ENCODE measurements at regions not wholly inside any gene's neighbourhood (a gene's known extent, or its start where the extent isn't known, plus 50 kb on each side); places are given as distances from the start of the nearest gene placed in this dataset.
A peak's percentile ranks its signal among the peaks of the same experiment; 100 is the strongest.

DNA sequence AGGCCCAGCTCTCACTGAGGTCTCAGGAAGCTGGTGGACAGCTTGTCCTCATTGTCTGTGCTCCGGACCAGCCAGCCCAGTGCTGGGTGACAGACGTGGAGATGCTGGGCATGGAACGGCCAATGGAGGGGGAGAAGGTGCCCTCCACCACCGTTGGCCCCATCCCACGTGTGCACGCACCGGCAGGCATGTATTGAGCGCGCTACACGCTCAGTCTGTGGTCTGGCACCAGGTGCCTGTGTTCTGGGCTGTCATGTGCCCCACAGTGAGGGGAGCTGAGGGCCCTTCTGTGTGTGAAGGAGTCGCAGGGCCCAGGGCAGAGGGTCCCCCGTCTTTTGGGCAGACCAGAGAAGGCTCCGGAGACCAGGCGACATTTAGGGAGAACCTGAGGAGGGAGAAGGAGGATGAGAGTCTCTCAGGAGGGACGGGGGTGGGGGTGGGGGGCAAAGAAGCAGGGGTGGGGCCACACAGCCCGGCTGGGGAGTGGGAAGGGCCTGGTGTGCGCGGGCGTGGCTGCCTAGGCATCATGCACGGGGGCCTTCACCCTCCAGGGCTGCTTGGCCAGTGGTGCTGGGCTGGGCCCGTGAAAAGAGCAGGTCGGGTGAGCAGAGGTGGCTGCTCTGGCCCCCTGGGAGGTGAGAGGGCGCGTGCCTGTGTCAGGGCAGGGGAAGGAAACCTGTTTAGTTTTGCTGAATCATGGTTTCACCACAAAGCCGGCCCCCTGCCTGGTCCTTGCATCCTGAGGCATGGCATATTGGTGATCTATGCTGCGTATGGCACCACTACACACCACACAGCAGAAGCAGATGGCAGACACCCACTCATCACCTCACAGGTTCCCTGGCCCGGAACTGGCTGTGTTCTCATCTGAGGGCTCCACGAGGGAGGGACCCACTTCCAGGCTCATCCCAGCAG is 86.7 kb upstream of the TTC34 start:
- 55 to 71% methylated on average over 16 to 25 of the region's 28 CpGs for WGBS, 2 donors
- H3K36me3 ChIP-seq: no peaks in the 10 kb centered on the region
- H3K4me1 ChIP-seq: no peaks in the 10 kb centered on the region
- H3K9me3 ChIP-seq: no peaks in the 10 kb centered on the region
- TF ChIP-seq EP300 (IDR thresholded peaks at IDR 0.05) (no peak), POLR2A (IDR thresholded peaks at IDR 0.05) (no peak), POLR2AphosphoS5 (IDR thresholded peaks at IDR 0.05) (no peak)
- TF ChIP-seq, protein P1, sequence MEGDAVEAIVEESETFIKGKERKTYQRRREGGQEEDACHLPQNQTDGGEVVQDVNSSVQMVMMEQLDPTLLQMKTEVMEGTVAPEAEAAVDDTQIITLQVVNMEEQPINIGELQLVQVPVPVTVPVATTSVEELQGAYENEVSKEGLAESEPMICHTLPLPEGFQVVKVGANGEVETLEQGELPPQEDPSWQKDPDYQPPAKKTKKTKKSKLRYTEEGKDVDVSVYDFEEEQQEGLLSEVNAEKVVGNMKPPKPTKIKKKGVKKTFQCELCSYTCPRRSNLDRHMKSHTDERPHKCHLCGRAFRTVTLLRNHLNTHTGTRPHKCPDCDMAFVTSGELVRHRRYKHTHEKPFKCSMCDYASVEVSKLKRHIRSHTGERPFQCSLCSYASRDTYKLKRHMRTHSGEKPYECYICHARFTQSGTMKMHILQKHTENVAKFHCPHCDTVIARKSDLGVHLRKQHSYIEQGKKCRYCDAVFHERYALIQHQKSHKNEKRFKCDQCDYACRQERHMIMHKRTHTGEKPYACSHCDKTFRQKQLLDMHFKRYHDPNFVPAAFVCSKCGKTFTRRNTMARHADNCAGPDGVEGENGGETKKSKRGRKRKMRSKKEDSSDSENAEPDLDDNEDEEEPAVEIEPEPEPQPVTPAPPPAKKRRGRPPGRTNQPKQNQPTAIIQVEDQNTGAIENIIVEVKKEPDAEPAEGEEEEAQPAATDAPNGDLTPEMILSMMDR (IDR thresholded peaks at IDR 0.05): no peak
- DNase-seq (peak in 1 of 2 donors; percentile 65), ATAC-seq (ENCODE audit: low FRiP score in 2 of 2) (no peak)
- no peak overlapping the region for H3K27ac ChIP-seq
- H3K27me3 ChIP-seq: no peaks in the 10 kb centered on the region
- H3K4me3 ChIP-seq: no peak overlapping the region

DNA sequence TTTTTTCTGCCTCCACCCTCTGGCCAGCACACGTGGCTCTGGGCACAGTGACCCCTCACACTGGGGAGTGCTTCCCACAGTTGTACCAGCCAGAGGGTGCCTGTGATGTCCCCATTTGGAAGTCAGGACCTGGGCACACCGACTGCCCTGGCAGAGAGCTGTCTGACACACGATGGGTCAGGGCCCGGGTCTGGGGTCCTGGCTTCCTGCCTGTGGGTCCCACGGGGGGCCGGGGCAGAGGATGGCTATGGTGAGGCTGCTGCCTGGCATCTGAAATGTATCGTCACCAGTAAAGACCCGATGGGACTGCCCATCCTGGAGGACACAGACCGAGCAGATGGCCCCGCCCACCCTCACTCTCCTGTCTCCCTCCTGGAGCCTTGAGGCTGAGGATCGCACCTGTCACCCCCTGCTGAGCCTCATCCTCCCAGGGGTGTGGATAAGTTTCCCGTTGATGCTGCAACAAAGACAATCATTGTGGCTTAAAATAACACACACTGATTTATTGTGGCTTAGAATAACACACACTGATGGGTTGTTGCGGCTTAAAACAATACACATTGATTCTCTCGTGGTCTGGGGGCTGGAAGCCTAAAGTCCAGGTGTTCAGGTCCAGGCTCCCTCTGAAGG is 88.8 kb upstream of the TTC34 start:
- DNase-seq (peak in 1 of 2 donors; percentile 53), ATAC-seq (ENCODE audit: low FRiP score in 2 of 2) (no peak)
- Histone ChIP-seq H3K36me3 (no peaks in the 10 kb centered on the region), H3K27me3 (no peaks in the 10 kb centered on the region), H3K9me3 (no peaks in the 10 kb centered on the region), H3K4me1 (no peaks in the 10 kb centered on the region), H3K27ac (no peak overlapping the region), H3K4me3 (no peak overlapping the region)
- TF ChIP-seq, protein P1 (IDR thresholded peaks at IDR 0.05): no peak
- TF ChIP-seq EP300 (IDR thresholded peaks at IDR 0.05) (no peak), POLR2A (IDR thresholded peaks at IDR 0.05) (no peak), POLR2AphosphoS5 (IDR thresholded peaks at IDR 0.05) (no peak)
- 49 to 75% methylated on average over 4 to 11 of the region's 14 CpGs for WGBS, 2 donors

DNA sequence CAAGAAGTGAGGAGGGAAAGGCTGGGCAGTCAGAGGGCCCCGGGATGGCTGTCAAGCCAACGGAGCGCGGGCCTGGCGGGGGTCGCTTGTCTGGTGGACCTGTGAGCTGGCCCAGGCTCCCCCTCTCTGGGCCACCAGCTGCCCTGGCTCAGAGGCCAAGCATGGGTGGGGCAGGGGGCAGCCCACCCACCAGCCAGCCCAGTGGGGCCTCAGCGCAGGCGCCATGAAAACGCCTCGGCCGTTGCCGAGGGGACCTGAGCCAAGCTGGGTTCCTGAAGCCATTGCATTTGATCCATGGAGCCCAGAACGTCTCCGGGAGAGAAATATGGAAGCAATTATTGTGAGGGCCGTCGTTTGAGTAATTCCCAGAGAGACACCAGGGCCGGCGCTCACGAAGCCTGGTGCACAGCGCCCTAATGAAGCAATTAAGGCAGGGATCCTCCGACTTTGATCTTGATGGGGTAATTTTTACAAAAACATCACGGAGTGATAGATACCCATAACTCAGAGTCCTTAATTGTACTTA is 90.5 kb upstream of the TTC34 start:
- Histone ChIP-seq H3K27ac (no peak overlapping the region), H3K36me3 (no peaks in the 10 kb centered on the region), H3K27me3 (no peaks in the 10 kb centered on the region), H3K4me1 (no peaks in the 10 kb centered on the region), H3K4me3 (no peak overlapping the region), H3K9me3 (no peaks in the 10 kb centered on the region)
- DNase-seq (peak in 1 of 2 donors; percentile 72), ATAC-seq (ENCODE audit: low FRiP score in 2 of 2) (no peak)
- TF ChIP-seq EP300 (IDR thresholded peaks at IDR 0.05) (no peak), POLR2AphosphoS5 (IDR thresholded peaks at IDR 0.05) (no peak), POLR2A (IDR thresholded peaks at IDR 0.05) (no peak)
- TF ChIP-seq, protein P1 (IDR thresholded peaks at IDR 0.05): no peak
- WGBS, 2 donors: 82 to 86% methylated on average over 16 to 21 of the region's 22 CpGs

DNA sequence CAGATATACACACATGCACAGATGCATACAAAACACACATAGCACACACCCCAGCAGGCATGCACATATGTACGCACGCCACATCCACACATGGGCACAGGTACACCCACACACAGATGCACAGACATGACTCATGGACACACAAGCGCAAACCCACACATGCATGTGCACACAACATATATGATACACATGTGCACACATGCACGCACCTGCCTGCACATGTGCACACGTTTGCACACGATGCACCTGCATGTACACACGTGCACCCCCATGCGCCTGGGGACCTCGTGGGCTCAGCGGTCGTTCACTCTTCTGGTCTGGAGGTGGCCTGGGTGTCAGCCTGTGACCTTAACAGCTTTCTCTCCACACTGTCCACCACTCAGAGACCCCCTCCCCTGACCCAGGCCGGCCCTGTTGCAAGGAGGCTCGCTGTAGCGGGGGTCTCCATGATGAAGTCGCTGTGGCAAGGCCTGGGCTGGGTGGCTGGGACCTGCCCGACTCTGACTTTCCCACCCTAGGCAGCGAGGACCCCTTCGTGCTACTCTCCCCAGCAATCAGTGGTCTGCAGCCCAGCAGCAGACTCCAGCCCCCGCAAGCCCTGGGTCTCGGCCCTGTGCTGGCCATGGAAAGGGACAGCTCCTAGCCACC is 92.1 kb upstream of the TTC34 start:
- peak in 1 of 2 donors; percentile 53 for DNase-seq

More for the DNA sequence above, 92.1 kb upstream of the TTC34 start:
- no peaks in the 10 kb centered on the region for H3K36me3 ChIP-seq
- no peak for ATAC-seq (ENCODE audit: low FRiP score in 2 of 2)
- no peaks in the 10 kb centered on the region for H3K27me3 ChIP-seq
- H3K9me3 ChIP-seq: no peaks in the 10 kb centered on the region
- no peaks in the 10 kb centered on the region for H3K4me1 ChIP-seq
- no peak for TF ChIP-seq EP300 (IDR thresholded peaks at IDR 0.05)
- TF ChIP-seq POLR2AphosphoS5 (IDR thresholded peaks at IDR 0.05): no peak
- no peak for TF ChIP-seq POLR2A (IDR thresholded peaks at IDR 0.05)
- TF ChIP-seq, protein P1 (IDR thresholded peaks at IDR 0.05): no peak
- no peak overlapping the region for H3K4me3 ChIP-seq
- H3K27ac ChIP-seq: no peak overlapping the region
- 81 to 98% methylated on average over 9 to 13 of the region's 20 CpGs for WGBS, 2 donors

Measured in upper lobe of left lung (tissue), 6 donors.